ENCODE measurements at regions not wholly inside any gene's neighbourhood (a gene's known extent, or its start where the extent isn't known, plus 50 kb on each side); places are given as distances from the start of the nearest gene placed in this dataset.
"Not testable (repeated sequence)": the region's sequence is repeated elsewhere in the genome, so short reads cannot be mapped to it uniquely, and the experiment has no call there.

- 85 to 90% (median 87%) methylated on average over 2 of the region's 2 CpGs for WGBS, 4 donors
Measured at GRCh38 chr10:81576336-81576735, 298.7 kb upstream of the NRG3 start.

GRCh38 chr10:81594991-81595390, 280.0 kb upstream of the NRG3 start:
- intact Hi-C loops (cut with DNase I): no loop called here
- H3K27ac ChIP-seq: no peak overlapping the region
- H3K9me3 ChIP-seq: peaks cover 0 to 18% (median 5%) of the 10 kb centered on the region in 12 donors
- 83 to 93% (median 85%) methylated on average over 1 of the region's 1 CpG for WGBS, 4 donors
- H3K36me3 ChIP-seq: no peaks in the 10 kb centered on the region
- H3K4me3 ChIP-seq: no peak overlapping the region
- no peak for TF ChIP-seq POLR2A (IDR thresholded peaks at IDR 0.05)
- no peak for TF ChIP-seq CTCF (IDR thresholded peaks at IDR 0.05)
- no peaks in the 10 kb centered on the region for H3K4me1 ChIP-seq
- DNase-seq (no peak), ATAC-seq (no peak)
- no peaks in the 10 kb centered on the region for H3K27me3 ChIP-seq

More at GRCh38 chr10:81576336-81576735, 298.7 kb upstream of the NRG3 start:
- Histone ChIP-seq H3K4me1 (no peaks in the 10 kb centered on the region), H3K27me3 (no peaks in the 10 kb centered on the region), H3K4me3 (no peak overlapping the region), H3K9me3 (peaks cover 0 to 45% (median 7%) of the 10 kb centered on the region in 12 donors), H3K27ac (no peak overlapping the region), H3K36me3 (no peaks in the 10 kb centered on the region)
- intact Hi-C loops (cut with DNase I): no loop called here
- no peak for DNase-seq
- TF ChIP-seq CTCF (IDR thresholded peaks at IDR 0.05) (no peak), POLR2A (IDR thresholded peaks at IDR 0.05) (no peak)
- no peak for ATAC-seq

- no peak overlapping the region for H3K4me3 ChIP-seq
- no peaks in the 10 kb centered on the region for H3K36me3 ChIP-seq
- no peak for DNase-seq
- H3K27ac ChIP-seq: no peak overlapping the region
- no peak for ATAC-seq
- peaks cover 0 to 4% (median 0%) of the 10 kb centered on the region in 12 donors for H3K9me3 ChIP-seq
- intact Hi-C loops (cut with DNase I): no loop called here
- H3K4me1 ChIP-seq: no peaks in the 10 kb centered on the region
- WGBS, 4 donors: 76 to 90% (median 85%) methylated on average over 2 of the region's 2 CpGs
- H3K27me3 ChIP-seq: no peaks in the 10 kb centered on the region
- TF ChIP-seq CTCF (IDR thresholded peaks at IDR 0.05) (no peak), POLR2A (IDR thresholded peaks at IDR 0.05) (no peak)
Measured at GRCh38 chr10:81600185-81600584, 274.8 kb upstream of the NRG3 start.

GRCh38 chr10:81603106-81603620, 271.8 kb upstream of the NRG3 start:
- Histone ChIP-seq H3K4me3 (no peak overlapping the region), H3K36me3 (no peaks in the 10 kb centered on the region), H3K27me3 (no peaks in the 10 kb centered on the region), H3K27ac (no peak overlapping the region), H3K4me1 (no peaks in the 10 kb centered on the region), H3K9me3 (peaks cover 0 to 4% (median 0%) of the 10 kb centered on the region in 12 donors)
- 76 to 82% (median 82%) methylated on average over 4 of the region's 4 CpGs for WGBS, 4 donors
- intact Hi-C loops (cut with DNase I): no loop called here
- no peak for DNase-seq
- ATAC-seq: no peak
- no peak for TF ChIP-seq CTCF (IDR thresholded peaks at IDR 0.05)
- TF ChIP-seq POLR2A (IDR thresholded peaks at IDR 0.05): no peak

GRCh38 chr10:81644485-81644884, 230.5 kb upstream of the NRG3 start:
- H3K4me1 ChIP-seq; H3K27ac ChIP-seq; H3K36me3 ChIP-seq; intact Hi-C loops (cut with DNase I); H3K4me3 ChIP-seq; DNase-seq; H3K27me3 ChIP-seq; ATAC-seq: not testable (repeated sequence)
- peaks cover 0 to 31% (median 0%) of the 10 kb centered on the region in 12 donors for H3K9me3 ChIP-seq
- WGBS, 4 donors: 78 to 84% (median 80%) methylated on average over 7 of the region's 7 CpGs
